Ishikawa (cell line): ENCODE measurements at regions not wholly inside any gene's neighbourhood (a gene's known extent, or its start where the extent isn't known, plus 50 kb on each side); places are given as distances from the start of the nearest gene placed in this dataset.

Experiments used
- CEBPB ChIP-seq: IDR thresholded peaks from 2 replicates; pipeline ENCODE4 v1.6.1; 2012
- CREB1 ChIP-seq: IDR thresholded peaks from 2 replicates; pipeline ENCODE4 v1.6.1; 2012; ENCODE audit warnings: low read depth
- EGR1 ChIP-seq: IDR thresholded peaks from 2 replicates; pipeline ENCODE4 v1.6.1; 2012
- EP300 ChIP-seq: IDR thresholded peaks from 2 replicates; pipeline ENCODE4 v1.6.1; 2012; ENCODE audit warnings: borderline replicate concordance
- FOXM1 ChIP-seq: IDR thresholded peaks from 2 replicates; pipeline ENCODE4 v1.6.1; 2012; ENCODE audit warnings: low read depth, borderline replicate concordance
- MAX ChIP-seq: IDR thresholded peaks from 2 replicates; pipeline ENCODE4 v1.6.1; 2012
- NFIC ChIP-seq: IDR thresholded peaks from 2 replicates; pipeline ENCODE4 v1.6.1; 2012
- RAD21 ChIP-seq: IDR thresholded peaks from 2 replicates; pipeline ENCODE4 v1.6.1; 2012; ENCODE audit warnings: low read depth
- REST ChIP-seq: IDR thresholded peaks from 2 replicates; pipeline ENCODE4 v1.6.1; 2012; ENCODE audit warnings: low read depth, mild to moderate bottlenecking
- TAF1 ChIP-seq: IDR thresholded peaks from 2 replicates; pipeline ENCODE4 v1.6.1; 2012; ENCODE audit warnings: low read depth, mild to moderate bottlenecking
- TCF12 ChIP-seq: IDR thresholded peaks from 2 replicates; pipeline ENCODE4 v1.6.1; 2012; ENCODE audit warnings: low read depth
- TEAD4 ChIP-seq: IDR thresholded peaks from 2 replicates; pipeline ENCODE4 v1.6.1; 2012
- YY1 ChIP-seq: IDR thresholded peaks from 2 replicates; pipeline ENCODE4 v1.6.1; 2012; ENCODE audit warnings: low read depth
- ZBTB7A ChIP-seq: IDR thresholded peaks from 2 replicates; pipeline ENCODE4 v1.6.1; 2012; ENCODE audit warnings: low read depth
- TF ChIP-seq, protein P1 (sequence below): IDR thresholded peaks from 2 replicates; pipeline ENCODE4 v1.6.1; 2012

- TF ChIP-seq TCF12: no peak
- no peak for TF ChIP-seq CREB1
- no peak for TF ChIP-seq ZBTB7A
- no peak for TF ChIP-seq RAD21
- no peak for TF ChIP-seq NFIC
- TF ChIP-seq MAX: no peak
Observed at GRCh38 chr2:226529556-226529955, 270.1 kb downstream of the IRS1 start.

DNA sequence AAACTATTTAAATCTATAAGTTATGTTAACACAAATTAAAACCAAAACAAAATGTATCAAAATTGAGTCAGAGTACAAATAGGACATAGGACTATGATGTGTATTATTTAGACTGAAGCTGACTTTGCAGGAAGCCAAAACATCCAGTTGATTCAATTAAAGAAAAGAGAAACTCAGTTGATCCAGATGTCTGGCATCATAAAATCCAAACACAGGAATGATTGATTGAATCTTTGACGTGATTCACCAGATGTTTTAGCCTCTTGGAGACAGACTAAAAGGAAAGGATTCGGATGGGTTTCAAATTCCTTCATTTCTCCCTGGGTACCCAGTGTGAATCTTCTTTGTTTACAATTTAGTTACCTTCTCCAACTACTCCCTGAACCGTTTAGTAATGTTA, 272.9 kb downstream of the IRS1 start:
- TF ChIP-seq TEAD4 (no peak), TAF1 (no peak), YY1 (no peak), REST (no peak), CEBPB (no peak), EGR1 (no peak), ZBTB7A (no peak), FOXM1 (no peak)
- TF ChIP-seq, protein P1, sequence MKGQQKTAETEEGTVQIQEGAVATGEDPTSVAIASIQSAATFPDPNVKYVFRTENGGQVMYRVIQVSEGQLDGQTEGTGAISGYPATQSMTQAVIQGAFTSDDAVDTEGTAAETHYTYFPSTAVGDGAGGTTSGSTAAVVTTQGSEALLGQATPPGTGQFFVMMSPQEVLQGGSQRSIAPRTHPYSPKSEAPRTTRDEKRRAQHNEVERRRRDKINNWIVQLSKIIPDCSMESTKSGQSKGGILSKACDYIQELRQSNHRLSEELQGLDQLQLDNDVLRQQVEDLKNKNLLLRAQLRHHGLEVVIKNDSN: no peak

DNA sequence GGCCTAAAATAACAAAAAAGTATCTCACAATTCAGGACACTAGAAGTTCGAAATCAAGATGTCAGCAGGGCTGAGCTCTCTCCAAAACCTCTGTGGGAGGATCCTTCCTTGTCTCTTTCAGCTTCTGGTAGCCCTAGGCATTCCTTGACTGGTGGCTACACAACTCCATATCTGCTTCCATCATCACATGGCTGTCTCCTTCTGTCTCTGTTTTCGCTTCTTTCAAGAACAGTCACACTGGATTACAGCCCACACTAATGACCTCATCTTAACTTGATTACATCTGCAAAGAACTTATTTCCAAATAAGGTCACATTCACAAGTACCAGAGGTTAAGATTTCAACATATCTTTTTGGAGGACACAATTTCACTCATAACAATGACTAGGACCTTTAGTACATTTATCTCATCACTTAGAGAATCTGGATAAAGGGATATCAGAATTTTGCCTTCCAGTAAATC, 275.2 kb downstream of the IRS1 start:
- TF ChIP-seq FOXM1 (no peak), CREB1 (no peak), REST (no peak), EGR1 (no peak), MAX (no peak), ZBTB7A (no peak), TEAD4 (no peak), TAF1 (no peak), TCF12 (no peak), YY1 (no peak), EP300 (no peak), CEBPB (no peak), NFIC (no peak), RAD21 (no peak)
- TF ChIP-seq, protein P1: no peak

GRCh38 chr2:226520723-226521122, 278.9 kb downstream of the IRS1 start:
- TF ChIP-seq FOXM1 (no peak), YY1 (no peak), EP300 (no peak), TEAD4 (no peak), REST (no peak), EGR1 (no peak), CEBPB (no peak), NFIC (no peak), TAF1 (no peak), ZBTB7A (no peak), CREB1 (no peak), RAD21 (no peak), TCF12 (no peak), MAX (no peak)
- TF ChIP-seq, protein P1: no peak
